Hepatocyte (in vitro differentiated cells): ENCODE measurements at regions not wholly inside any gene's neighbourhood (a gene's known extent, or its start where the extent isn't known, plus 50 kb on each side); places are given as distances from the start of the nearest gene placed in this dataset.

Source experiments
- DNase-seq: peaks from one replicate; pipeline ENCODE4 v3.0.0-alpha.2; 2016; ENCODE audit warnings: low spot score
- H2AFZ ChIP-seq: fragments of 200-600 bp; sonication (generic); 2 replicates; pipeline ENCODE4 v1.6.0; 2016; ENCODE audit warnings: antibody characterized with exemption, mild to moderate bottlenecking
- H3K27ac ChIP-seq: fragments of 200-600 bp; sonication (generic); 2 replicates; pipeline ENCODE4 v1.5.1; 2016; ENCODE audit warnings: mild to moderate bottlenecking
- H3K27me3 ChIP-seq: fragments of 200-600 bp; sonication (generic); 2 replicates; pipeline ENCODE4 v1.6.1; 2016
- H3K36me3 ChIP-seq: fragments of 200-600 bp; sonication (generic); replicated peaks from 2 replicates; pipeline ENCODE4 v1.5.1; 2016; ENCODE audit warnings: low read depth; ENCODE audit not compliant: insufficient read depth
- H3K4me1 ChIP-seq: fragments of 200-600 bp; sonication (generic); 2 replicates; pipeline ENCODE4 v1.5.1; 2016; ENCODE audit warnings: mild to moderate bottlenecking, moderate library complexity; ENCODE audit not compliant: insufficient read depth
- H3K4me2 ChIP-seq: fragments of 200-600 bp; sonication (generic); 2 replicates; pipeline ENCODE4 v1.6.0; 2016
- H3K4me3 ChIP-seq: fragments of 200-600 bp; sonication (generic); 2 replicates; pipeline ENCODE4 v1.5.1; 2016; ENCODE audit warnings: mild to moderate bottlenecking
- H3K79me2 ChIP-seq: fragments of 200-600 bp; sonication (generic); 2 replicates; pipeline ENCODE4 v1.6.0; 2017; ENCODE audit warnings: mild to moderate bottlenecking
- H3K9me2 ChIP-seq: fragments of 200-600 bp; sonication (generic); replicated peaks from 2 replicates; pipeline ENCODE4 v1.6.0; 2017; ENCODE audit warnings: mild to moderate bottlenecking; ENCODE audit not compliant: insufficient read depth
- H3K9me3 ChIP-seq: fragments of 200-600 bp; sonication (generic); 2 replicates; pipeline ENCODE4 v1.5.1; 2016; ENCODE audit warnings: low read depth, mild to moderate bottlenecking
- H4K20me1 ChIP-seq: fragments of 200-600 bp; sonication (generic); 2 replicates; pipeline ENCODE4 v1.6.0; 2016; ENCODE audit warnings: mild to moderate bottlenecking; ENCODE audit not compliant: insufficient read depth, poor library complexity, severe bottlenecking
- CTCF ChIP-seq: fragments of 200-600 bp; sonication (generic); IDR thresholded peaks from 2 replicates; pipeline ENCODE4 v1.5.1; 2016; ENCODE audit warnings: antibody characterized with exemption, mild to moderate bottlenecking; ENCODE audit not compliant: poor library complexity
- EZH2 ChIP-seq: fragments of 200-600 bp; sonication (generic); IDR thresholded peaks from 2 replicates; pipeline ENCODE4 v1.6.1; 2016; ENCODE audit warnings: antibody characterized with exemption, mild to moderate bottlenecking, borderline replicate concordance
- EZH2phosphoT487 ChIP-seq: fragments of 200-600 bp; sonication (generic); IDR thresholded peaks from one replicate; pipeline ENCODE4 v1.6.1; 2018; ENCODE audit warnings: antibody characterized with exemption, mild to moderate bottlenecking, low read depth, moderate library complexity; ENCODE audit not compliant: unreplicated experiment, severe bottlenecking
- WGBS: methylation state at CpG from one replicate; pipeline ENCODE4 v1.1.6; 2016; ENCODE audit warnings: low lambda C conversion rate; ENCODE audit errors: missing lambda C conversion rate; 5-methylcytosine and 5-hydroxymethylcytosine counted together

GRCh38 chr1:227401562-227402342 lies 83.5 kb upstream of the CDC42BPA start:
- Histone ChIP-seq H3K79me2 (no peaks in the 10 kb centered on the region), H3K9me3 (no peaks in the 10 kb centered on the region), H4K20me1 (no peaks in the 10 kb centered on the region), H3K27ac (no peak overlapping the region), H3K36me3 (no peaks in the 10 kb centered on the region), H3K4me2 (no peak overlapping the region), H3K4me3 (no peak overlapping the region), H2AFZ (no peak overlapping the region), H3K27me3 (no peaks in the 10 kb centered on the region), H3K4me1 (no peaks in the 10 kb centered on the region), H3K9me2 (no peaks in the 10 kb centered on the region)
- TF ChIP-seq EZH2phosphoT487 (no peak), CTCF (no peak), EZH2 (no peak)
- no peak for DNase-seq
- WGBS, result 91% methylated on average over 10 of the region's 10 CpGs

- H3K9me3 ChIP-seq, result no peaks in the 10 kb centered on the region
- H3K9me2 ChIP-seq, result no peaks in the 10 kb centered on the region
- no peak overlapping the region for H3K4me3 ChIP-seq
- H4K20me1 ChIP-seq, result no peaks in the 10 kb centered on the region
- no peaks in the 10 kb centered on the region for H3K27me3 ChIP-seq
- H2AFZ ChIP-seq, result no peak overlapping the region
- no peak for DNase-seq
- H3K4me1 ChIP-seq, result no peaks in the 10 kb centered on the region
- H3K4me2 ChIP-seq, result no peak overlapping the region
- H3K27ac ChIP-seq, result no peak overlapping the region
- no peaks in the 10 kb centered on the region for H3K79me2 ChIP-seq
- TF ChIP-seq EZH2phosphoT487 (no peak), EZH2 (no peak), CTCF (no peak)
- WGBS, result 75% methylated on average over 4 of the region's 4 CpGs
- no peaks in the 10 kb centered on the region for H3K36me3 ChIP-seq
Observed at GRCh38 chr1:227399152-227399730, 80.9 kb upstream of the CDC42BPA start.

GRCh38 chr1:227397354-227397978 lies 79.2 kb upstream of the CDC42BPA start:
- Histone ChIP-seq H3K4me3 (no peak overlapping the region), H4K20me1 (no peaks in the 10 kb centered on the region), H3K27me3 (no peaks in the 10 kb centered on the region), H2AFZ (no peak overlapping the region), H3K9me2 (no peaks in the 10 kb centered on the region), H3K9me3 (no peaks in the 10 kb centered on the region), H3K4me2 (no peak overlapping the region), H3K27ac (no peak overlapping the region), H3K36me3 (no peaks in the 10 kb centered on the region), H3K4me1 (no peaks in the 10 kb centered on the region), H3K79me2 (no peaks in the 10 kb centered on the region)
- DNase-seq, result no peak
- 93% methylated on average over 5 of the region's 5 CpGs for WGBS
- TF ChIP-seq EZH2 (no peak), EZH2phosphoT487 (no peak), CTCF (no peak)
